K562 (cell line): ENCODE measurements at regions not wholly inside any gene's neighbourhood (a gene's known extent, or its start where the extent isn't known, plus 50 kb on each side); places are given as distances from the start of the nearest gene placed in this dataset.

Source experiments
- CEBPG ChIP-seq, 3 experiments: fragments of 200-800 bp in 1 of 3; sonication (Bioruptor generic) in 1 of 3; sonication (generic) in 1 of 3; formaldehyde crosslinking in 1 of 3; IDR thresholded peaks in 2 of 3; conservative IDR thresholded peaks in 1 of 3; 2 replicates each; pipeline versions ENCODE4 v1.6.1 to v1.8.0; 2016 to 2022; ENCODE audit warnings: missing compliant biosample characterization in 2 of 3, missing genetic modification characterization in 2 of 3, mild to moderate bottlenecking in 1 of 3, missing genetic modification reagents in 1 of 3
- DACH1 ChIP-seq: fragments of 450-650 bp; IDR thresholded peaks from 2 replicates; pipeline ENCODE4 v1.6.1; 2018; ENCODE audit not compliant: partially characterized antibody
- DPF2 ChIP-seq: fragments of 450-650 bp; IDR thresholded peaks from 2 replicates; pipeline ENCODE4 v1.6.1; 2016
- ETV5 ChIP-seq: sonication (generic); formaldehyde crosslinking; IDR thresholded peaks from 2 replicates; pipeline ENCODE4 v1.4.0; 2020; ENCODE audit warnings: low read depth, mild to moderate bottlenecking, missing genetic modification reagents
- GTF2A2 ChIP-seq: IDR thresholded peaks from 2 replicates; pipeline ENCODE4 v1.6.1; 2016; ENCODE audit warnings: mild to moderate bottlenecking, missing genetic modification characterization, missing compliant biosample characterization
- KAT2B ChIP-seq: IDR thresholded peaks from one replicate; pipeline ENCODE4 v1.6.1; 2012; ENCODE audit warnings: low read depth, mild to moderate bottlenecking, control low read depth, inconsistent platforms, low read length, moderate library complexity
- KAT7 ChIP-seq: sonication (generic); formaldehyde crosslinking; IDR thresholded peaks from 2 replicates; pipeline ENCODE4 v1.8.0; 2022; ENCODE audit warnings: missing genetic modification reagents, mild to moderate bottlenecking, borderline replicate concordance
- KLF16 ChIP-seq: IDR thresholded peaks from 2 replicates; pipeline ENCODE4 v1.6.1; 2016; ENCODE audit warnings: antibody characterized with exemption
- MAFG ChIP-seq: fragments of 450-650 bp; conservative IDR thresholded peaks from 2 replicates; pipeline ENCODE4 v1.6.1; 2016; ENCODE audit warnings: missing genetic modification characterization, missing compliant biosample characterization
- MEIS2 ChIP-seq: fragments of 450-650 bp; IDR thresholded peaks from 2 replicates; pipeline ENCODE4 v1.6.1; 2014; ENCODE audit warnings: mild to moderate bottlenecking; ENCODE audit not compliant: partially characterized antibody
- RNF2 ChIP-seq: sonication (generic); IDR thresholded peaks from 2 replicates; pipeline ENCODE4 v1.6.1; 2016
- SMAD4 ChIP-seq: fragments of 250-450 bp; sonication (Bioruptor Pico); conservative IDR thresholded peaks from 2 replicates; pipeline ENCODE4 v1.8.0; 2021; ENCODE audit warnings: inconsistent platforms, mild to moderate bottlenecking, moderate library complexity
- SRSF7 ChIP-seq: fragments of 200-400 bp; formaldehyde crosslinking; optimal IDR thresholded peaks from 2 replicates; pipeline ENCODE3; 2017; ENCODE audit warnings: mild to moderate bottlenecking, low read depth, low read length
- STAT5B ChIP-seq: fragments of 250-450 bp; sonication (Bioruptor Pico); IDR thresholded peaks from 2 replicates; pipeline ENCODE4 v1.8.0; 2021; ENCODE audit warnings: mild to moderate bottlenecking, inconsistent platforms
- TAF9B ChIP-seq: fragments of 450-650 bp; IDR thresholded peaks from 2 replicates; pipeline ENCODE4 v1.6.1; 2018; ENCODE audit warnings: mild to moderate bottlenecking; ENCODE audit not compliant: partially characterized antibody
- TFAM ChIP-seq: fragments of 250-450 bp; sonication (Bioruptor Pico); conservative IDR thresholded peaks from 2 replicates; pipeline ENCODE4 v1.5.0; 2021; ENCODE audit warnings: mild to moderate bottlenecking, moderate library complexity
- ZEB2 ChIP-seq: fragments of 450-650 bp; IDR thresholded peaks from 2 replicates; pipeline ENCODE4 v1.6.1; 2016
- ZNF282 ChIP-seq: sonication (generic); formaldehyde crosslinking; IDR thresholded peaks from 2 replicates; pipeline ENCODE4 v1.8.1; 2023; ENCODE audit warnings: missing genetic modification reagents
- ZNF75A ChIP-seq: fragments of 450-650 bp; formaldehyde crosslinking; IDR thresholded peaks from 2 replicates; pipeline ENCODE4 v1.4.0; 2020; ENCODE audit warnings: mild to moderate bottlenecking
- ZNF785 ChIP-seq: fragments of 250-450 bp; sonication (Bioruptor Pico); IDR thresholded peaks from 2 replicates; pipeline ENCODE4 v1.4.0; 2020; ENCODE audit warnings: mild to moderate bottlenecking
- TF ChIP-seq, protein P1 (sequence below): conservative IDR thresholded peaks from 2 replicates; pipeline ENCODE4 v1.6.1; 2011; ENCODE audit warnings: low read depth, mild to moderate bottlenecking, low read length; ENCODE audit not compliant: control insufficient read depth
- TF ChIP-seq, protein P2 (sequence below), 2 experiments: IDR thresholded peaks in 1 of 2; conservative IDR thresholded peaks in 1 of 2; 2 replicates each; pipeline ENCODE4 v1.6.1; 2016; ENCODE audit warnings: low read depth in 2 of 2, mild to moderate bottlenecking in 1 of 2, missing compliant biosample characterization in 1 of 2, missing genetic modification characterization in 1 of 2, moderate library complexity in 1 of 2
- TF ChIP-seq, protein P3 (sequence below), 2 experiments: fragments of 250-450 bp in 1 of 2; fragments of 450-650 bp in 1 of 2; sonication (Bioruptor Pico) in 1 of 2; IDR thresholded peaks; 2 replicates each; pipeline versions ENCODE4 v1.6.1 to v1.8.0; 2016 to 2021; ENCODE audit warnings: mild to moderate bottlenecking in 2 of 2, moderate library complexity in 2 of 2, missing compliant biosample characterization in 1 of 2, missing genetic modification characterization in 1 of 2
- TF ChIP-seq, protein P4 (sequence below): fragments of 450-650 bp; IDR thresholded peaks from one replicate; pipeline ENCODE4 v1.6.1; 2018; ENCODE audit warnings: mild to moderate bottlenecking, moderate library complexity; ENCODE audit not compliant: partially characterized antibody

DNA sequence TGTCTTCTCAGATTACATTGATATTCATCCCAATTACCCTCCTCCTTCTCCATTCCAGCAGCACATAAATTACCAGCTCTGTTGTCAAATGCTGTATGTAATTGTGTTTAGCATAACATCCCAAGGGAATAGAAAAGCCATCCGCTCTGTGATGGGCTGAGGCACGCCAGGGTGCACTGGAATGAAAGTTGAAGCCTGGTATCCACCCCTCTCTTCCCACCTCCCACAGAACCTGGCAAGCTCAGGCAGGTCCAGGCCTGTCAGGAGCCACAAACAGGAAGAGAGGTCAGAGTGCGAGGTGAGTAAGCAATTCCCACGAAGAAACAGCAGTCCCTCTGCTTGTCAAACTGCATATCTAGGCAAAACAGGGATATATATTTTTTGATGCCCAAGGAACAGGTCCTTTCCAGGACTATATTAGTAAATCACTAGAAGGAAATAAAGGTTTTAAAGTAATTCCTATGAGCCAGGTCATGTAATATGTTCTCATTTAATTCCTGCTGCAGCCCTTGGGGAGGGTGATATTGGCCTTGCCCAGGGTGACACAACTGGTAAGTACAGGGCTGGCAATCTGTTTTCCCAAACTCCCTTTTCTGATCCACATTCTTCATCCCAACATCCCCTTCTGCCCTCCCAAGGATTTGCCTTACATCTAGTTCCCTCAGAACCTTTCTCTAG is 155.6 kb upstream of the GHITM start (continued):
- TF ChIP-seq, protein P1, sequence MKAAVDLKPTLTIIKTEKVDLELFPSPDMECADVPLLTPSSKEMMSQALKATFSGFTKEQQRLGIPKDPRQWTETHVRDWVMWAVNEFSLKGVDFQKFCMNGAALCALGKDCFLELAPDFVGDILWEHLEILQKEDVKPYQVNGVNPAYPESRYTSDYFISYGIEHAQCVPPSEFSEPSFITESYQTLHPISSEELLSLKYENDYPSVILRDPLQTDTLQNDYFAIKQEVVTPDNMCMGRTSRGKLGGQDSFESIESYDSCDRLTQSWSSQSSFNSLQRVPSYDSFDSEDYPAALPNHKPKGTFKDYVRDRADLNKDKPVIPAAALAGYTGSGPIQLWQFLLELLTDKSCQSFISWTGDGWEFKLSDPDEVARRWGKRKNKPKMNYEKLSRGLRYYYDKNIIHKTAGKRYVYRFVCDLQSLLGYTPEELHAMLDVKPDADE = no peak
- TF ChIP-seq CEBPG (CRISPR knock-in tag; IDR thresholded peaks at IDR 0.05) (no peak), CEBPG (tag; conservative IDR thresholded peaks at IDR 0.05 in 1 of 2, IDR thresholded peaks at IDR 0.05 in 1 of 2) (no peak), KAT2B (no peak), KLF16 (peak; percentile 69; the same call in 1 of the 2 replicates), SMAD4 (CRISPR knock-in tag) (no peak), TFAM (CRISPR knock-in tag) (no peak), ETV5 (CRISPR knock-in tag) (no peak), RNF2 (no peak), ZEB2 (no peak), GTF2A2 (tag) (no peak; the same call in 1 of the 2 replicates), ZNF75A (CRISPR knock-in tag) (no peak), KAT7 (CRISPR knock-in tag) (no peak), STAT5B (CRISPR knock-in tag) (no peak), SRSF7 (no peak), ZNF282 (no peak), DPF2 (no peak), MEIS2 (peak; percentile 45), MAFG (tag) (peak; percentile 80), DACH1 (no peak), ZNF785 (CRISPR knock-in tag) (no peak), TAF9B (no peak)
- TF ChIP-seq, protein P2, sequence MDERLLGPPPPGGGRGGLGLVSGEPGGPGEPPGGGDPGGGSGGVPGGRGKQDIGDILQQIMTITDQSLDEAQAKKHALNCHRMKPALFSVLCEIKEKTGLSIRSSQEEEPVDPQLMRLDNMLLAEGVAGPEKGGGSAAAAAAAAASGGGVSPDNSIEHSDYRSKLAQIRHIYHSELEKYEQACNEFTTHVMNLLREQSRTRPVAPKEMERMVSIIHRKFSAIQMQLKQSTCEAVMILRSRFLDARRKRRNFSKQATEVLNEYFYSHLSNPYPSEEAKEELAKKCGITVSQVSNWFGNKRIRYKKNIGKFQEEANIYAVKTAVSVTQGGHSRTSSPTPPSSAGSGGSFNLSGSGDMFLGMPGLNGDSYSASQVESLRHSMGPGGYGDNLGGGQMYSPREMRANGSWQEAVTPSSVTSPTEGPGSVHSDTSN (CRISPR knock-in tag; IDR thresholded peaks at IDR 0.05; ENCODE audit: low read depth) = no peak
- TF ChIP-seq, protein P2 (tag; conservative IDR thresholded peaks at IDR 0.05; ENCODE audit: low read depth) = peak; percentile 55
- TF ChIP-seq, protein P3, sequence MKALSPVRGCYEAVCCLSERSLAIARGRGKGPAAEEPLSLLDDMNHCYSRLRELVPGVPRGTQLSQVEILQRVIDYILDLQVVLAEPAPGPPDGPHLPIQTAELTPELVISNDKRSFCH (CRISPR knock-in tag; IDR thresholded peaks at IDR 0.05) = no peak
- TF ChIP-seq, protein P3 (tag; IDR thresholded peaks at IDR 0.05) = no peak
- TF ChIP-seq, protein P4, sequence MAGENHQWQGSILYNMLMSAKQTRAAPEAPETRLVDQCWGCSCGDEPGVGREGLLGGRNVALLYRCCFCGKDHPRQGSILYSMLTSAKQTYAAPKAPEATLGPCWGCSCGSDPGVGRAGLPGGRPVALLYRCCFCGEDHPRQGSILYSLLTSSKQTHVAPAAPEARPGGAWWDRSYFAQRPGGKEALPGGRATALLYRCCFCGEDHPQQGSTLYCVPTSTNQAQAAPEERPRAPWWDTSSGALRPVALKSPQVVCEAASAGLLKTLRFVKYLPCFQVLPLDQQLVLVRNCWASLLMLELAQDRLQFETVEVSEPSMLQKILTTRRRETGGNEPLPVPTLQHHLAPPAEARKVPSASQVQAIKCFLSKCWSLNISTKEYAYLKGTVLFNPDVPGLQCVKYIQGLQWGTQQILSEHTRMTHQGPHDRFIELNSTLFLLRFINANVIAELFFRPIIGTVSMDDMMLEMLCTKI = no peak
